IMR-90 (cell line): ENCODE measurements at regions not wholly inside any gene's neighbourhood (a gene's known extent, or its start where the extent isn't known, plus 50 kb on each side); places are given as distances from the start of the nearest gene placed in this dataset.

ENCODE experiments used
- ATAC-seq: fragments of 200-7000 bp; cut with Tn5 transposase; 2 replicates; pipeline ENCODE4 v1.9.1; 2020; ENCODE audit warnings: low read depth, mild to moderate bottlenecking, moderate library complexity
- BruUV-seq: library from RNA; stranded (reverse); fragments of 400-500 nt; replicated peaks from 2 replicates; lab custom pipeline; 2021; lab: Mats Ljungman, UMichigan
- CTCF ChIA-PET: fragments of 300-600 bp; formaldehyde crosslinking; extraction: SDS; loops from one replicate; lab custom pipeline; 2021; ENCODE audit warnings: antibody characterized with exemption; lab: Yijun Ruan, JAX
- POLR2A ChIA-PET: fragments of 300-600 bp; sonication (Branson Sonifier 250); formaldehyde crosslinking; loops from one replicate; lab custom pipeline; 2022; ENCODE audit warnings: antibody characterized with exemption; ENCODE audit not compliant: unreplicated experiment; lab: Charles Lee
- DNase-seq: peaks from one replicate; pipeline ENCODE4 v3.0.0; 2013
- H2AFZ ChIP-seq: replicated peaks from 2 replicates; pipeline ENCODE3; 2013; ENCODE audit warnings: low read length, mild to moderate bottlenecking; ENCODE audit not compliant: poor library complexity
- H2AK5ac ChIP-seq: 2 replicates; pipeline ENCODE4 v1.6.1; 2013; ENCODE audit warnings: low read depth, low read length, inconsistent platforms
- H2AK9ac ChIP-seq: replicated peaks from 2 replicates; pipeline ENCODE3; 2013; ENCODE audit warnings: mild to moderate bottlenecking, low read depth, low read length, moderate library complexity; ENCODE audit not compliant: poor library complexity
- H2BK120ac ChIP-seq: 2 replicates; pipeline ENCODE4 v1.6.1; 2013; ENCODE audit warnings: low read depth, low read length, inconsistent platforms
- H2BK15ac ChIP-seq: 3 replicates; pipeline ENCODE4 v1.6.1; 2013; ENCODE audit warnings: low read depth, low read length, inconsistent platforms
- H2BK20ac ChIP-seq: 2 replicates; pipeline ENCODE4 v1.6.1; 2013; ENCODE audit warnings: low read depth, mild to moderate bottlenecking, inconsistent platforms, low read length, moderate library complexity
- H2BK5ac ChIP-seq: 2 replicates; pipeline ENCODE4 v1.6.1; 2013; ENCODE audit warnings: mild to moderate bottlenecking, low read depth, low read length, inconsistent platforms; ENCODE audit not compliant: poor library complexity, severe bottlenecking
- H3K14ac ChIP-seq: replicated peaks from 2 replicates; pipeline ENCODE4 v1.6.1; 2013; ENCODE audit warnings: low read depth, low read length, inconsistent platforms
- H3K18ac ChIP-seq: 2 replicates; pipeline ENCODE4 v1.6.1; 2013; ENCODE audit warnings: low read depth, low read length, control low read depth
- H3K23ac ChIP-seq: 2 replicates; pipeline ENCODE4 v1.6.1; 2013; ENCODE audit warnings: low read depth, low read length, inconsistent platforms
- H3K27ac ChIP-seq: 2 replicates; pipeline ENCODE4 v1.5.1; 2013; ENCODE audit warnings: mild to moderate bottlenecking, control low read depth, low read length; ENCODE audit not compliant: insufficient read depth
- H3K27me3 ChIP-seq: 2 replicates; pipeline ENCODE4 v1.6.1; 2013; ENCODE audit warnings: low read length; ENCODE audit not compliant: control insufficient read depth, insufficient read depth
- H3K36me3 ChIP-seq: 2 replicates; pipeline ENCODE4 v1.6.1; 2013; ENCODE audit warnings: low read length, mixed read lengths; ENCODE audit not compliant: control insufficient read depth, insufficient read depth
- H3K4ac ChIP-seq: 2 replicates; pipeline ENCODE4 v1.6.1; 2013; ENCODE audit warnings: low read depth, low read length, inconsistent platforms
- H3K4me1 ChIP-seq: 2 replicates; pipeline ENCODE4 v1.6.1; 2013; ENCODE audit warnings: low read length, mixed read lengths; ENCODE audit not compliant: control insufficient read depth, insufficient read depth
- H3K4me2 ChIP-seq: 2 replicates; pipeline ENCODE4 v1.6.1; 2013; ENCODE audit warnings: low read depth, mild to moderate bottlenecking, control low read depth, low read length, moderate library complexity
- H3K4me3 ChIP-seq: 2 replicates; pipeline ENCODE4 v1.5.1; 2013; ENCODE audit warnings: low read depth, mild to moderate bottlenecking, control low read depth, low read length, moderate library complexity; ENCODE audit not compliant: insufficient read depth
- H3K56ac ChIP-seq: 2 replicates; pipeline ENCODE4 v1.6.1; 2013; ENCODE audit warnings: low read length, inconsistent platforms; ENCODE audit not compliant: insufficient read depth; ENCODE audit errors: extremely low read depth
- H3K79me1 ChIP-seq, 2 experiments: 2 replicates each; pipeline ENCODE4 v1.6.1; 2013; ENCODE audit warnings: low read length in 2 of 2, inconsistent platforms in 1 of 2, low read depth in 1 of 2
- H3K9ac ChIP-seq: 2 replicates; pipeline ENCODE4 v1.6.1; 2013; ENCODE audit warnings: low read depth, low read length, control low read depth
- H3K9me1 ChIP-seq: 2 replicates; pipeline ENCODE4 v1.6.1; 2013; ENCODE audit warnings: low read length, inconsistent platforms; ENCODE audit not compliant: insufficient read depth
- H3K9me3 ChIP-seq: 2 replicates; pipeline ENCODE4 v1.6.1; 2013; ENCODE audit warnings: low read length; ENCODE audit not compliant: control insufficient read depth, insufficient read depth
- H4K20me1 ChIP-seq: 2 replicates; pipeline ENCODE4 v1.6.1; 2013; ENCODE audit warnings: low read length, inconsistent platforms; ENCODE audit not compliant: insufficient read depth
- H4K5ac ChIP-seq: 2 replicates; pipeline ENCODE4 v1.6.1; 2013; ENCODE audit warnings: mild to moderate bottlenecking, low read depth, low read length, control low read depth
- H4K8ac ChIP-seq, 2 experiments: 2 replicates each; pipeline ENCODE4 v1.6.1; 2013; ENCODE audit warnings: low read depth in 2 of 2, low read length in 2 of 2, control low read depth in 1 of 2, inconsistent platforms in 1 of 2
- H4K91ac ChIP-seq: 2 replicates; pipeline ENCODE4 v1.6.1; 2013; ENCODE audit warnings: low read depth, low read length, inconsistent platforms; ENCODE audit not compliant: insufficient read depth
- BHLHE40 ChIP-seq: fragments of 150-350 bp; IDR thresholded peaks from 2 replicates; pipeline ENCODE4 v1.6.1; 2016; ENCODE audit warnings: mild to moderate bottlenecking, low read depth, low read length
- CEBPB ChIP-seq: IDR thresholded peaks from 2 replicates; pipeline ENCODE4 v1.6.1; 2012; ENCODE audit warnings: low read depth, low read length, improper control_type of control experiment
- CHD1 ChIP-seq: IDR thresholded peaks from 2 replicates; pipeline ENCODE4 v1.6.1; 2012; ENCODE audit warnings: low read depth, low read length, improper control_type of control experiment
- ELK1 ChIP-seq: fragments of 150-350 bp; IDR thresholded peaks from 2 replicates; pipeline ENCODE4 v1.6.1; 2016; ENCODE audit warnings: low read depth, mild to moderate bottlenecking, low read length, moderate library complexity, borderline replicate concordance
- FOS ChIP-seq: fragments of 150-350 bp; IDR thresholded peaks from 2 replicates; pipeline ENCODE4 v1.6.1; 2016; ENCODE audit warnings: low read depth, low read length
- MAFK ChIP-seq: IDR thresholded peaks from 2 replicates; pipeline ENCODE4 v1.6.1; 2012; ENCODE audit warnings: low read depth, low read length, improper control_type of control experiment
- MAZ ChIP-seq: IDR thresholded peaks from 2 replicates; pipeline ENCODE4 v1.6.1; 2012; ENCODE audit warnings: low read depth, mild to moderate bottlenecking, low read length, improper control_type of control experiment, moderate library complexity, borderline replicate concordance
- MXI1 ChIP-seq: IDR thresholded peaks from 2 replicates; pipeline ENCODE4 v1.6.1; 2012; ENCODE audit warnings: low read depth, mild to moderate bottlenecking, low read length, moderate library complexity, borderline replicate concordance
- NFE2L2 ChIP-seq: fragments of 150-350 bp; IDR thresholded peaks from 2 replicates; pipeline ENCODE4 v1.6.1; 2016; ENCODE audit warnings: low read depth, mild to moderate bottlenecking, low read length
- POLR2A ChIP-seq: IDR thresholded peaks from 2 replicates; pipeline ENCODE4 v1.6.1; 2012; ENCODE audit warnings: mild to moderate bottlenecking, low read depth, low read length
- RAD21 ChIP-seq: IDR thresholded peaks from 2 replicates; pipeline ENCODE4 v1.6.1; 2012; ENCODE audit warnings: low read length, improper control_type of control experiment
- RCOR1 ChIP-seq: IDR thresholded peaks from 2 replicates; pipeline ENCODE4 v1.6.1; 2012; ENCODE audit warnings: mild to moderate bottlenecking, low read length, improper control_type of control experiment; ENCODE audit not compliant: insufficient replicate concordance
- RFX5 ChIP-seq: IDR thresholded peaks from 2 replicates; pipeline ENCODE4 v1.8.0; 2012; ENCODE audit warnings: low read depth, mild to moderate bottlenecking, low read length, moderate library complexity
- SMC3 ChIP-seq: fragments of 150-350 bp; IDR thresholded peaks from 2 replicates; pipeline ENCODE4 v1.6.1; 2016; ENCODE audit warnings: low read depth, mild to moderate bottlenecking, antibody characterized with exemption, low read length, moderate library complexity
- USF2 ChIP-seq: fragments of 150-350 bp; IDR thresholded peaks from 2 replicates; pipeline ENCODE4 v1.6.1; 2017; ENCODE audit warnings: mild to moderate bottlenecking, antibody characterized with exemption, low read length, low read depth
- WGBS, 2 experiments: methylation state at CpG; one replicate each; pipeline versions ENCODE4 v1.1.5 to v1.1.7; 2013; ENCODE audit warnings: missing lambda C conversion rate in 2 of 2; ENCODE audit not compliant: insufficient read length in 1 of 2; ENCODE audit errors: extremely low coverage in 2 of 2; 5-methylcytosine and 5-hydroxymethylcytosine counted together
- dilution Hi-C: fragments of 300-500 bp; cut with HindIII; formaldehyde crosslinking; loops from one replicate; pipeline ENCODE4 v1.14.3; 2018; ENCODE audit warnings: low sequenced_read_pairs; ENCODE audit not compliant: unreplicated experiment
- in situ Hi-C: fragments of 300-500 bp; cut with MboI; formaldehyde crosslinking; loops from 3 replicates; pipeline ENCODE4 v1.14.3; 2019; ENCODE audit warnings: low sequenced_read_pairs, inconsistent platforms, mixed read lengths
- intact Hi-C: fragments of 100-400 bp; cut with micrococcal nuclease; formaldehyde crosslinking; loops from 2 replicates; pipeline ENCODE4 v1.10.0; 2022
- TF ChIP-seq, protein P1 (sequence below): conservative IDR thresholded peaks from 2 replicates; pipeline ENCODE4 v1.5.1; 2012; ENCODE audit warnings: mild to moderate bottlenecking, low read depth, low read length, improper control_type of control experiment

GRCh38 chr2:176395273-176395854 is 126.1 kb downstream of the MTX2 start:
- Histone ChIP-seq H3K18ac (no peak overlapping the region), H2AK5ac (no peak overlapping the region), H3K9ac (no peak overlapping the region), H3K27ac (no peak overlapping the region), H2BK120ac (no peak overlapping the region), H3K27me3 (no peaks in the 10 kb centered on the region; the same call in 1 of the 2 replicates), H2BK15ac (no peak overlapping the region), H2AFZ (no peak overlapping the region), H3K14ac (no peak overlapping the region), H3K56ac (no peak overlapping the region), H2BK5ac (no peak overlapping the region), H3K36me3 (no peaks in the 10 kb centered on the region), H4K8ac (no peak overlapping the region), H3K4ac (no peak overlapping the region), H2BK20ac (no peak overlapping the region), H2AK9ac (no peak overlapping the region), H3K9me1 (no peaks in the 10 kb centered on the region), H3K4me1 (peaks cover 2% of the 10 kb centered on the region; the same call in 1 of the 2 replicates), H4K91ac (no peak overlapping the region), H3K4me2 (no peak overlapping the region), H3K9me3 (no peaks in the 10 kb centered on the region), H4K5ac (no peak overlapping the region), H3K79me1 (no peaks in the 10 kb centered on the region), H3K4me3 (no peak overlapping the region), H3K23ac (no peak overlapping the region), H4K20me1 (no peaks in the 10 kb centered on the region)
- intact Hi-C loops (no loop called here), in situ Hi-C loops (no loop called here), dilution Hi-C loops (no loop called here)
- BruUV-seq = no TSS peak
- WGBS, 2 experiments = no CpG with 5 or more reads among the region's 3 CpGs
- ChIA-PET POLR2A (interaction anchor here (0.7 kb wide), 1 partner anchor 1076 kb away, joined by 17 read pairs; no protein-coding TSS in a partner anchor), CTCF (no interaction called here)
- DNase-seq (peak; percentile 13), ATAC-seq (no peak)
- no peak for TF ChIP-seq RCOR1
- TF ChIP-seq, protein P1, sequence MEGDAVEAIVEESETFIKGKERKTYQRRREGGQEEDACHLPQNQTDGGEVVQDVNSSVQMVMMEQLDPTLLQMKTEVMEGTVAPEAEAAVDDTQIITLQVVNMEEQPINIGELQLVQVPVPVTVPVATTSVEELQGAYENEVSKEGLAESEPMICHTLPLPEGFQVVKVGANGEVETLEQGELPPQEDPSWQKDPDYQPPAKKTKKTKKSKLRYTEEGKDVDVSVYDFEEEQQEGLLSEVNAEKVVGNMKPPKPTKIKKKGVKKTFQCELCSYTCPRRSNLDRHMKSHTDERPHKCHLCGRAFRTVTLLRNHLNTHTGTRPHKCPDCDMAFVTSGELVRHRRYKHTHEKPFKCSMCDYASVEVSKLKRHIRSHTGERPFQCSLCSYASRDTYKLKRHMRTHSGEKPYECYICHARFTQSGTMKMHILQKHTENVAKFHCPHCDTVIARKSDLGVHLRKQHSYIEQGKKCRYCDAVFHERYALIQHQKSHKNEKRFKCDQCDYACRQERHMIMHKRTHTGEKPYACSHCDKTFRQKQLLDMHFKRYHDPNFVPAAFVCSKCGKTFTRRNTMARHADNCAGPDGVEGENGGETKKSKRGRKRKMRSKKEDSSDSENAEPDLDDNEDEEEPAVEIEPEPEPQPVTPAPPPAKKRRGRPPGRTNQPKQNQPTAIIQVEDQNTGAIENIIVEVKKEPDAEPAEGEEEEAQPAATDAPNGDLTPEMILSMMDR = no peak
- no peak for TF ChIP-seq MAFK
- TF ChIP-seq ELK1 = no peak
- TF ChIP-seq USF2 = no peak
- no peak for TF ChIP-seq RAD21
- TF ChIP-seq SMC3 = no peak
- TF ChIP-seq NFE2L2 = no peak
- TF ChIP-seq FOS = no peak
- no peak for TF ChIP-seq MAZ
- TF ChIP-seq BHLHE40 = no peak
- no peak for TF ChIP-seq MXI1
- TF ChIP-seq CEBPB = no peak
- no peak for TF ChIP-seq CHD1
- no peak for TF ChIP-seq RFX5
- no peak for TF ChIP-seq POLR2A
